ENCODE measurements at regions not wholly inside any gene's neighbourhood (a gene's known extent, or its start where the extent isn't known, plus 50 kb on each side); places are given as distances from the start of the nearest gene placed in this dataset.

- Histone ChIP-seq H3K9me3 (replicated peaks in 1 of 3) (no peaks in the 10 kb centered on the region), H3K4me3 (no peak overlapping the region), H3K36me3 (replicated peaks in 1 of 2) (no peaks in the 10 kb centered on the region), H3K4me1 (replicated peaks in 1 of 2) (no peaks in the 10 kb centered on the region), H3K27me3 (no peaks in the 10 kb centered on the region), H3K27ac (no peak overlapping the region)
- TF ChIP-seq CTCF (IDR thresholded peaks at IDR 0.05) (no peak), POLR2A (IDR thresholded peaks at IDR 0.05) (no peak)
- WGBS, 4 donors: 25 to 49% (median 29%) methylated on average over 3 of the region's 3 CpGs
- DNase-seq: no peak
- intact Hi-C loops (cut with DNase I): no loop called here
Measured at GRCh38 chr9:12956261-12956660, 181.4 kb downstream of the LURAP1L start.

DNA sequence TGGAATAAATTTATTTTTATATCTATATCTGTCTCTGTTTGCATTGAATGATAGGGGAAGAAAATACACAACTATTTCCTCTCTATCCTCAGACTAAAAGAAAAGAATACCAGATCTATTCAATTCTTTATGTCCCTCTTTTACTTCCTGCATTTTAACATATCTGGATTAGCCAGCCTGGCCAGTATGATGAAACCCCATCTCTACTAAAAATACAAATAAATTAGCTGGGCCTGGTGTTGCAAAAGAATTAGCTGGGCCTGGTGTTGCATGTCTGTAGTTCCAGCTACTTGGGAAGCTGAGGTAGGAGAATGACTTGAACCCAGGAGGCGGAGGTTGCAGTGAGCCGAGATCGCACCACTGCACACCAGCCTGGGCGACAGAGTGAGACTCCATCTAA is 182.0 kb downstream of the LURAP1L start:
- H3K4me3 ChIP-seq: no peak overlapping the region
- no peaks in the 10 kb centered on the region for H3K4me1 ChIP-seq (replicated peaks in 1 of 2)
- no peaks in the 10 kb centered on the region for H3K9me3 ChIP-seq (replicated peaks in 1 of 3)
- no peak for DNase-seq
- intact Hi-C loops (cut with DNase I): no loop called here
- no peaks in the 10 kb centered on the region for H3K27me3 ChIP-seq
- H3K27ac ChIP-seq: no peak overlapping the region
- TF ChIP-seq POLR2A (IDR thresholded peaks at IDR 0.05) (no peak), CTCF (IDR thresholded peaks at IDR 0.05) (no peak)
- 90 to 96% (median 93%) methylated on average over 4 of the region's 4 CpGs for whole genome bisulfite sequencing, 4 donors
- no peaks in the 10 kb centered on the region for H3K36me3 ChIP-seq (replicated peaks in 1 of 2)

DNA sequence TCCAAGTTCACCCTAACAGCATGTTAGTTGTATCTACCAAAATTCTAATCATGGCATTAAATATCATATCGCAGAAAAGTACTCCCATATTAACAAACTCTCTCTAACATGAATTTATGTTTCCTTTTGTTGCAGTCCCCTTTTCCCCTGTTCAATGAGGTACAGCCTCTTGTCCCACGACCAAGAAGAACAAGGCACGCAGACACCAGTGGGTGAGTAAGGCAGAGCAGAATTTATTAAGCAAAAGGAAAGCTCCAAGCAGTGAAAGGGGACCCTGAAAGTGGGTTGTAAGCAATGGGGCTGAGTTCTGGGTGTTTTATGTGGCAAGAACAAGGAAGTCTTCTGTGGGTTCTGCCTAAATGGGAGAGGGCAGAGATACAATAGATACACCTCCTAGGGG is 183.5 kb downstream of the LURAP1L start:
- Histone ChIP-seq H3K27me3 (no peaks in the 10 kb centered on the region), H3K9me3 (replicated peaks in 1 of 3) (no peaks in the 10 kb centered on the region), H3K4me3 (no peak overlapping the region), H3K4me1 (replicated peaks in 1 of 2) (no peaks in the 10 kb centered on the region), H3K27ac (no peak overlapping the region), H3K36me3 (replicated peaks in 1 of 2) (no peaks in the 10 kb centered on the region)
- WGBS, 4 donors: 85 to 91% (median 88%) methylated on average over 3 of the region's 3 CpGs
- TF ChIP-seq POLR2A (IDR thresholded peaks at IDR 0.05) (no peak), CTCF (IDR thresholded peaks at IDR 0.05) (no peak)
- intact Hi-C loops (cut with DNase I): no loop called here
- no peak for DNase-seq

DNA sequence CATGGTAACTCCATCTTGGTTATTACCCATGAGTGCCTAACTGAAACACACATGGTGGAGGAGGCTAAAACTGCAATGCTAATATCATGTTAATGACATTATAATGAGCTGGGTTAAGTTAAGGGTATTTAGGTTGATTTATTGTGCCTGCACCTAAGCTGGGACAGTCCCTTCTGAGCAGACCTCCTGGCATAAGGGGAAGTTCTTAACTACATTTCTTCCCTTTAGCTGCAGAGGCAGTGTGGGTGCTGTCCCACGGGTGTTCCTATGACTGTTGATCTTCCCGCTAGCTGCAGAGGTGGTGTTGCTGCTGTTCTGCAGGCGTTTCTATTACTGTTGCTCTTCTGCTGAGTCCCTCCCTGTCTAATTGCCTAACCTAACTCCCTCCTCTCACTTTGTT is 183.9 kb downstream of the LURAP1L start:
- Histone ChIP-seq H3K27ac (no peak overlapping the region), H3K27me3 (no peaks in the 10 kb centered on the region), H3K4me1 (replicated peaks in 1 of 2) (no peaks in the 10 kb centered on the region), H3K9me3 (replicated peaks in 1 of 3) (no peaks in the 10 kb centered on the region), H3K36me3 (replicated peaks in 1 of 2) (no peaks in the 10 kb centered on the region), H3K4me3 (no peak overlapping the region)
- TF ChIP-seq POLR2A (IDR thresholded peaks at IDR 0.05): no peak
- no peak for TF ChIP-seq CTCF (IDR thresholded peaks at IDR 0.05)
- intact Hi-C loops (cut with DNase I): no loop called here
- DNase-seq: no peak
- WGBS, 4 donors: 56 to 67% (median 63%) methylated on average over 3 of the region's 3 CpGs

Measured in adrenal gland (tissue), 9 donors.